ENCODE measurements at regions not wholly inside any gene's neighbourhood (a gene's known extent, or its start where the extent isn't known, plus 50 kb on each side); places are given as distances from the start of the nearest gene placed in this dataset.

DNA sequence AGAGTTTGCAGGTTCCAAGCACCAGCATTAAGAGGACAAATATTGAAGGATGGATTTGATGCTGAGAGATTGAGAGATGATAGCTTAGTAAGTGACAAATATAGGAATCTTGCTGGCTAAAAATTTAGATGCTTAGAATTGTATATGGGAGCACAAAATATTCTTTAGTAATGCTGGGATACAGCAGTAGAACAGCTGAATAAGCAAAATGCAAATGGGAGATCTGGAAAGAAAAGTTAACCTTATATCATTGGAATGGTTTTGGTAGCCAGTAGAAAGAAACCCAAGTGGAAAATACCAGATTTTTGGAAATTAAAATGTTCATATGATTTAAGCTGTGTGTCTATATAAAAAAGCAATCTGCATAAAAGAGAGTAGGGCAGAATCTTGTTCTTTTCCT is 308.6 kb upstream of the CPEB2 start:
- no peak overlapping the region for H2BK12ac ChIP-seq (ENCODE audit: low read length)
- no peak overlapping the region for H4K8ac ChIP-seq (ENCODE audit: low read depth, low read length)
- H3K4ac ChIP-seq (ENCODE audit: low read depth, low read length): no peak overlapping the region
- H3K27me3 ChIP-seq (ENCODE audit: insufficient read depth, low read length): no peaks in the 10 kb centered on the region
- H3K4me1 ChIP-seq (ENCODE audit: control insufficient read depth in 1 of 2, insufficient read depth in 2 of 2, low read length in 2 of 2): no peaks in the 10 kb centered on the region
- no peak overlapping the region for H3K23ac ChIP-seq (ENCODE audit: low read length)
- H3K9ac ChIP-seq (ENCODE audit: low read length): no peak overlapping the region
- H3K14ac ChIP-seq (ENCODE audit: low read length): no peak overlapping the region
- no peak overlapping the region for H2AFZ ChIP-seq (ENCODE audit: insufficient read depth, low read length, poor library complexity)
- H2AK5ac ChIP-seq (ENCODE audit: low read length): no peak overlapping the region
- H3K36me3 ChIP-seq (ENCODE audit: control insufficient read depth in 1 of 2, insufficient read depth in 2 of 2, low read length in 2 of 2): no peaks in the 10 kb centered on the region
- H3K4me2 ChIP-seq (ENCODE audit: low read length): no peak overlapping the region
- H3K4me3 ChIP-seq (ENCODE audit: low read depth, low read length): no peak overlapping the region
- peaks cover 4% of the 10 kb centered on the region for H3K9me3 ChIP-seq (ENCODE audit: insufficient read depth, low read depth, low read length)
- no peak overlapping the region for H4K91ac ChIP-seq (ENCODE audit: low read depth, low read length)
- H3K79me2 ChIP-seq (ENCODE audit: control insufficient read depth, insufficient read depth, low read length, poor library complexity): no peaks in the 10 kb centered on the region
- H2BK5ac ChIP-seq (ENCODE audit: low read depth, low read length, poor library complexity): no peak overlapping the region
- no peak overlapping the region for H4K12ac ChIP-seq (ENCODE audit: low read depth, low read length)
- no peak for DNase-seq
- no peak overlapping the region for H2BK120ac ChIP-seq (ENCODE audit: insufficient read depth, low read length, poor library complexity)
- no peaks in the 10 kb centered on the region for H3K79me1 ChIP-seq (ENCODE audit: low read length)
- H3K18ac ChIP-seq (ENCODE audit: low read length): no peak overlapping the region
- no peak overlapping the region for H3K27ac ChIP-seq (ENCODE audit: low read depth, low read length)

DNA sequence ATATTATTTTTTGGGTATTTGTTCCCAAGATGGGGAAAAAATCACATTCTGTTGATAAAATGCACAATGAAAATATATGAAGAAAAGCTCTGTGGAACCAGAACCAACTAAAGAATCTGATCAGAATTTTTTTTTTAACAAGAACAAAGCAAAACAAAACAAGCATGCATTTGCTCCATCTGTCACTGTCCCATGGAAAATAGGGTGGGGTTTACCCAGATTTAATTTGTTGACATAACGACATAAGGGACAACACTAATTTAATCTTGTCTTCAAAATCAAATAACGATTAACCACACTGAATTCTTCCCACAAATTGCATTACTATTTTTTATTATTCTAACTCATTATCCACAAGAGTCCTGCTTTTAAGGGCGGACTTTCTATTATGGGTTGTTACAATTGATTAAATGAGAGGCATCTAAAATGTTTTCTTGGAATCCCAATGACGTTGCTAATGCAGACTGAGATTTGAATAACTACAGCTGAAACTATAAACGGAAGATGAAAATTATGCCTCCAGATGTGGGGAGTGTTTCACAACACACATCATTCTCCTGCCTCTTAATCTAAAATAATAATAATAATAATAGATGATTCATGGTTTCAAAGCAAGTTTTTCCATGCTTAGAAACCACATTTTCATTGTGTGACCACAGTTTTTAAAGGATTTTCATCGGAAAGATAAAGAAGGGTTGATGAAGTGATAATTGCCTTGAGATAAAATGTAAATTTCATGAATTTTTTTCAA is 307.0 kb upstream of the CPEB2 start:
- Histone ChIP-seq H3K79me1 (ENCODE audit: low read length) (no peaks in the 10 kb centered on the region), H4K91ac (ENCODE audit: low read depth, low read length) (no peak overlapping the region), H3K4me2 (ENCODE audit: low read length) (no peak overlapping the region), H2AFZ (ENCODE audit: insufficient read depth, low read length, poor library complexity) (no peak overlapping the region), H3K4ac (ENCODE audit: low read depth, low read length) (no peak overlapping the region), H2BK5ac (ENCODE audit: low read depth, low read length, poor library complexity) (no peak overlapping the region), H3K9ac (ENCODE audit: low read length) (no peak overlapping the region), H2BK12ac (ENCODE audit: low read length) (no peak overlapping the region), H3K79me2 (ENCODE audit: control insufficient read depth, insufficient read depth, low read length, poor library complexity) (no peaks in the 10 kb centered on the region), H2BK120ac (ENCODE audit: insufficient read depth, low read length, poor library complexity) (no peak overlapping the region), H3K4me1 (ENCODE audit: control insufficient read depth in 1 of 2, insufficient read depth in 2 of 2, low read length in 2 of 2) (no peaks in the 10 kb centered on the region), H3K4me3 (ENCODE audit: low read depth, low read length) (no peak overlapping the region), H4K8ac (ENCODE audit: low read depth, low read length) (no peak overlapping the region), H2AK5ac (ENCODE audit: low read length) (no peak overlapping the region), H3K27ac (ENCODE audit: low read depth, low read length) (no peak overlapping the region), H3K27me3 (ENCODE audit: insufficient read depth, low read length) (no peaks in the 10 kb centered on the region), H4K12ac (ENCODE audit: low read depth, low read length) (no peak overlapping the region), H3K23ac (ENCODE audit: low read length) (no peak overlapping the region), H3K36me3 (ENCODE audit: control insufficient read depth in 1 of 2, insufficient read depth in 2 of 2, low read length in 2 of 2) (no peaks in the 10 kb centered on the region), H3K14ac (ENCODE audit: low read length) (no peak overlapping the region), H3K9me3 (ENCODE audit: insufficient read depth, low read depth, low read length) (peaks cover 4% of the 10 kb centered on the region), H3K18ac (ENCODE audit: low read length) (no peak overlapping the region)
- WGBS (ENCODE audit: extremely low coverage, insufficient coverage, insufficient read length): 100% methylated on average over 1 of the region's 6 CpGs
- no peak for DNase-seq

DNA sequence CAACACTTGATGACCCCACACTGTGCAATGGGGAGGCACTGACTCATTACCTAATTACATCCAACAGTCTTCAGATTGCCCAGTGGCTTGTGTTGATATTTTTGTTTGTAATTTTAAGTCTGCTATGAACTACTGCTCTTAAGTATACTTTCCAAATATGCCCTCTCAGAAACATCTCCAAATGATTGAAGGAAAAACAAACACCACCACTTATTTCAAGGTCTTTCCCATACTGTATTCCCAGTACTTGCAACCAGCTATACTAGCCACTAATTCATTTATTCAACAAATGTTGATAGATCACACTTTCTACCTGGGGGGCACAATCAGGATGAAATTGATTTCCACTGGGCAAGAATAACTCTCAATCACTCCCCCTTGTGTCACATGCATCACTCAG is 302.2 kb upstream of the CPEB2 start:
- DNase-seq: no peak
- H3K18ac ChIP-seq (ENCODE audit: low read length): no peak overlapping the region
- H3K4ac ChIP-seq (ENCODE audit: low read depth, low read length): no peak overlapping the region

DNA sequence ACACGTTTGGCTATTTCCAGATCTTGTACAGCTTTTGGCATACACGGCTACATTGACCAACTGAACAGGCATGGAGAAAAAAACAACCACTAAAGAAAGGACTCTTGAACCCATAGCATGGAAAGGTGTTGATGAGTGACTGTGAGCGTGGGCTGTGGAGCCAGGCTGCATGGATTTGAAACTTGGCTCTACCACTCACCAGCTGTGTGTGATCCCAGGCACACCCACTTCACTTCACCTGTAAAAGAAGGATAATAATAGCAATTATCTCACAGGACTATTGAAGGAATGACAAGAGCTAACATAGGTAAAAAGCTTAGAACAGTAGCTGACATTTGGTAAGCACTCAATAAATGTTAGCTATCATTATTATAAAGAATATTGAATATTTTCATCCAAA is 301.7 kb upstream of the CPEB2 start:
- Histone ChIP-seq H3K79me1 (ENCODE audit: low read length) (no peaks in the 10 kb centered on the region), H3K23ac (ENCODE audit: low read length) (no peak overlapping the region), H3K14ac (ENCODE audit: low read length) (no peak overlapping the region), H3K27ac (ENCODE audit: low read depth, low read length) (no peak overlapping the region), H3K18ac (ENCODE audit: low read length) (no peak overlapping the region), H4K91ac (ENCODE audit: low read depth, low read length) (no peak overlapping the region), H2BK5ac (ENCODE audit: low read depth, low read length, poor library complexity) (no peak overlapping the region), H3K27me3 (ENCODE audit: insufficient read depth, low read length) (no peaks in the 10 kb centered on the region), H2AFZ (ENCODE audit: insufficient read depth, low read length, poor library complexity) (no peak overlapping the region), H3K36me3 (ENCODE audit: control insufficient read depth in 1 of 2, insufficient read depth in 2 of 2, low read length in 2 of 2) (no peaks in the 10 kb centered on the region), H3K4me1 (ENCODE audit: control insufficient read depth in 1 of 2, insufficient read depth in 2 of 2, low read length in 2 of 2) (no peaks in the 10 kb centered on the region), H3K4me3 (ENCODE audit: low read depth, low read length) (no peak overlapping the region), H4K12ac (ENCODE audit: low read depth, low read length) (no peak overlapping the region), H3K9ac (ENCODE audit: low read length) (no peak overlapping the region), H4K8ac (ENCODE audit: low read depth, low read length) (no peak overlapping the region), H2BK12ac (ENCODE audit: low read length) (no peak overlapping the region), H3K9me3 (ENCODE audit: insufficient read depth, low read depth, low read length) (no peaks in the 10 kb centered on the region), H3K4ac (ENCODE audit: low read depth, low read length) (no peak overlapping the region), H2AK5ac (ENCODE audit: low read length) (no peak overlapping the region), H3K79me2 (ENCODE audit: control insufficient read depth, insufficient read depth, low read length, poor library complexity) (no peaks in the 10 kb centered on the region), H3K4me2 (ENCODE audit: low read length) (no peak overlapping the region), H2BK120ac (ENCODE audit: insufficient read depth, low read length, poor library complexity) (no peak overlapping the region)
- no CpG with 5 or more reads among the region's 3 CpGs for WGBS (ENCODE audit: extremely low coverage, insufficient coverage, insufficient read length)
- DNase-seq: no peak

More for the DNA sequence above, 302.2 kb upstream of the CPEB2 start:
- H3K36me3 ChIP-seq (ENCODE audit: control insufficient read depth in 1 of 2, insufficient read depth in 2 of 2, low read length in 2 of 2): no peaks in the 10 kb centered on the region
- no peaks in the 10 kb centered on the region for H3K4me1 ChIP-seq (ENCODE audit: control insufficient read depth in 1 of 2, insufficient read depth in 2 of 2, low read length in 2 of 2)
- H4K8ac ChIP-seq (ENCODE audit: low read depth, low read length): no peak overlapping the region
- H2BK120ac ChIP-seq (ENCODE audit: insufficient read depth, low read length, poor library complexity): no peak overlapping the region
- H3K4me3 ChIP-seq (ENCODE audit: low read depth, low read length): no peak overlapping the region
- H3K27ac ChIP-seq (ENCODE audit: low read depth, low read length): no peak overlapping the region
- H3K14ac ChIP-seq (ENCODE audit: low read length): no peak overlapping the region
- H2BK12ac ChIP-seq (ENCODE audit: low read length): no peak overlapping the region
- H3K9ac ChIP-seq (ENCODE audit: low read length): no peak overlapping the region
- no peaks in the 10 kb centered on the region for H3K79me1 ChIP-seq (ENCODE audit: low read length)
- H3K79me2 ChIP-seq (ENCODE audit: control insufficient read depth, insufficient read depth, low read length, poor library complexity): no peaks in the 10 kb centered on the region
- H3K9me3 ChIP-seq (ENCODE audit: insufficient read depth, low read depth, low read length): no peaks in the 10 kb centered on the region
- H3K23ac ChIP-seq (ENCODE audit: low read length): no peak overlapping the region
- H2BK5ac ChIP-seq (ENCODE audit: low read depth, low read length, poor library complexity): no peak overlapping the region
- H4K12ac ChIP-seq (ENCODE audit: low read depth, low read length): no peak overlapping the region
- H2AK5ac ChIP-seq (ENCODE audit: low read length): no peak overlapping the region
- no peak overlapping the region for H4K91ac ChIP-seq (ENCODE audit: low read depth, low read length)
- no peak overlapping the region for H3K4me2 ChIP-seq (ENCODE audit: low read length)
- no peaks in the 10 kb centered on the region for H3K27me3 ChIP-seq (ENCODE audit: insufficient read depth, low read length)
- H2AFZ ChIP-seq (ENCODE audit: insufficient read depth, low read length, poor library complexity): no peak overlapping the region

Data from trophoblast cell (in vitro differentiated cells and primary cell).